CD14-positive monocyte (primary cell): ENCODE measurements at regions not wholly inside any gene's neighbourhood (a gene's known extent, or its start where the extent isn't known, plus 50 kb on each side); places are given as distances from the start of the nearest gene placed in this dataset.

Experiments used
- DNase-seq, 3 donors: peaks; one replicate each; pipeline ENCODE4 v3.0.0-alpha.2; 2011 to 2022
- H2AFZ ChIP-seq: 2 replicates; pipeline ENCODE4 v1.6.0; 2012; ENCODE audit warnings: mild to moderate bottlenecking, low read depth, low read length, inconsistent platforms; ENCODE audit not compliant: insufficient read depth, poor library complexity, severe bottlenecking
- H3K27ac ChIP-seq, 2 donors: 1 replicate in 1 of 2; 2 replicates in 1 of 2; pipeline ENCODE4 v1.5.1; 2012 to 2013; ENCODE audit warnings: low read length in 2 of 2, control low read depth in 1 of 2, inconsistent platforms in 1 of 2, low read depth in 1 of 2, mild to moderate bottlenecking in 1 of 2
- H3K27me3 ChIP-seq, 2 donors: one replicate each; pipeline versions ENCODE4 v1.6.0 to v1.6.1; 2011 to 2013; ENCODE audit warnings: low read length in 2 of 2; ENCODE audit not compliant: control insufficient read depth in 2 of 2, insufficient read depth in 2 of 2
- H3K36me3 ChIP-seq, 2 donors: replicated peaks in 1 of 2; 1 replicate in 1 of 2; 2 replicates in 1 of 2; pipeline versions ENCODE4 v1.5.1 to v1.6.1; 2012 to 2013; ENCODE audit warnings: low read length in 2 of 2, control low read depth in 1 of 2, inconsistent platforms in 1 of 2, mild to moderate bottlenecking in 1 of 2; ENCODE audit not compliant: insufficient read depth in 2 of 2, control insufficient read depth in 1 of 2
- H3K4me1 ChIP-seq, 2 donors: 1 replicate in 1 of 2; 2 replicates in 1 of 2; pipeline versions ENCODE4 v1.5.1 to v1.6.1; 2012 to 2013; ENCODE audit warnings: low read length in 2 of 2, control low read depth in 1 of 2, inconsistent platforms in 1 of 2, mild to moderate bottlenecking in 1 of 2, moderate library complexity in 1 of 2; ENCODE audit not compliant: insufficient read depth in 2 of 2, control insufficient read depth in 1 of 2
- H3K4me2 ChIP-seq: replicated peaks from 2 replicates; pipeline ENCODE3; 2012; ENCODE audit warnings: low read length, moderate library complexity, mild to moderate bottlenecking; ENCODE audit not compliant: poor library complexity, severe bottlenecking; ENCODE audit errors: extremely low read depth
- H3K4me3 ChIP-seq, 3 experiments: fragments of 200-600 bp in 1 of 3; sonication (generic) in 1 of 3; replicated peaks in 1 of 3; 1 replicate in 2 of 3; 2 replicates in 1 of 3; pipeline ENCODE4 v1.5.1; 2011 to 2013; ENCODE audit warnings: low read length in 3 of 3, mild to moderate bottlenecking in 3 of 3, control low read depth in 2 of 3, low read depth in 2 of 3, inconsistent platforms in 1 of 3, moderate library complexity in 1 of 3
- H3K79me2 ChIP-seq: 2 replicates; pipeline ENCODE4 v1.6.0; 2012; ENCODE audit warnings: mild to moderate bottlenecking, control low read depth, inconsistent platforms, low read length, moderate library complexity; ENCODE audit not compliant: insufficient read depth
- H3K9ac ChIP-seq: 2 replicates; pipeline ENCODE4 v1.6.0; 2017; ENCODE audit warnings: low read length, mild to moderate bottlenecking; ENCODE audit not compliant: insufficient read depth, poor library complexity, severe bottlenecking
- H3K9me3 ChIP-seq, 2 donors: replicated peaks in 1 of 2; 1 replicate in 1 of 2; 2 replicates in 1 of 2; pipeline versions ENCODE4 v1.5.1 to v1.6.1; 2012 to 2013; ENCODE audit warnings: low read length in 2 of 2, control low read depth in 1 of 2; ENCODE audit not compliant: control insufficient read depth in 1 of 2, insufficient read depth in 1 of 2
- H4K20me1 ChIP-seq: 2 replicates; pipeline ENCODE4 v1.6.0; 2012; ENCODE audit warnings: mild to moderate bottlenecking, low read length, control low read depth, moderate library complexity; ENCODE audit not compliant: insufficient read depth
- H3K27ac Mint-ChIP-seq, 7 donors: one replicate each; pipeline ENCODE4 v1.8.0; 2020; ENCODE audit warnings: mild to moderate bottlenecking in 7 of 7, mixed read lengths in 7 of 7, moderate library complexity in 6 of 7, inconsistent platforms in 2 of 7
- H3K27me3 Mint-ChIP-seq, 3 donors: one replicate each; pipeline ENCODE4 v1.8.0; 2021 to 2022; ENCODE audit warnings: low read depth in 3 of 3, mild to moderate bottlenecking in 3 of 3, mixed read lengths in 3 of 3, moderate library complexity in 3 of 3, inconsistent platforms in 1 of 3
- H3K36me3 Mint-ChIP-seq, 2 donors: one replicate each; pipeline ENCODE4 v1.8.0; 2020; ENCODE audit warnings: mixed read lengths in 2 of 2, inconsistent platforms in 1 of 2, mild to moderate bottlenecking in 1 of 2
- H3K4me1 Mint-ChIP-seq: one replicate; pipeline ENCODE4 v1.8.0; 2020; ENCODE audit warnings: mild to moderate bottlenecking, mixed read lengths
- H3K4me3 Mint-ChIP-seq, 2 donors: one replicate each; pipeline ENCODE4 v1.8.0; 2020; ENCODE audit warnings: mild to moderate bottlenecking in 2 of 2, mixed read lengths in 2 of 2, moderate library complexity in 1 of 2
- H3K9me3 Mint-ChIP-seq, 7 donors: one replicate each; pipeline ENCODE4 v1.8.0; 2020 to 2022; ENCODE audit warnings: mixed read lengths in 7 of 7, mild to moderate bottlenecking in 6 of 7, moderate library complexity in 6 of 7, inconsistent platforms in 2 of 7
- CTCF ChIP-seq: fragments of 200-600 bp; IDR thresholded peaks from one replicate; pipeline ENCODE4 v1.8.0; 2022; ENCODE audit warnings: antibody characterized with exemption, mild to moderate bottlenecking
- WGBS: methylation state at CpG from one replicate; pipeline ENCODE4 v1.1.5; 2013; ENCODE audit warnings: missing lambda C conversion rate; ENCODE audit not compliant: insufficient coverage; 5-methylcytosine and 5-hydroxymethylcytosine counted together
- intact Hi-C, 2 donors: fragments of 100-400 bp; cut with micrococcal nuclease; formaldehyde crosslinking; loops; one replicate each; pipeline versions ENCODE4 v1.15.0 to v1.15.1; 2023

GRCh38 chr14:57091030-57091608, 177.6 kb downstream of the EXOC5 start:
- TF ChIP-seq CTCF: no peak
- Mint-ChIP-seq H3K27me3 (no peaks in the 10 kb centered on the region), H3K4me1 (no peaks in the 10 kb centered on the region), H3K36me3 (no peaks in the 10 kb centered on the region), H3K4me3 (no peak overlapping the region), H3K9me3 (peaks cover 0 to 7% (median 2%) of the 10 kb centered on the region in 7 donors), H3K27ac (no peak overlapping the region)
- Histone ChIP-seq H2AFZ (no peak overlapping the region), H3K79me2 (no peaks in the 10 kb centered on the region), H3K4me2 (no peak overlapping the region), H3K4me1 (no peaks in the 10 kb centered on the region), H3K4me3 (no peak overlapping the region), H3K36me3 (no peaks in the 10 kb centered on the region), H3K9ac (no peak overlapping the region), H3K9me3 (peaks cover 0 to 8% of the 10 kb centered on the region in 2 donors), H3K27me3 (no peaks in the 10 kb centered on the region), H4K20me1 (no peaks in the 10 kb centered on the region), H3K27ac (no peak overlapping the region)
- DNase-seq: no peak
- intact Hi-C loops: no loop called here
- 69% methylated on average over 9 of the region's 13 CpGs for WGBS

- no peaks in the 10 kb centered on the region for H3K27me3 ChIP-seq
- no peak overlapping the region for H2AFZ ChIP-seq
- no peak overlapping the region for H3K4me3 Mint-ChIP-seq
- intact Hi-C loops: no loop called here
- no peaks in the 10 kb centered on the region for H3K79me2 ChIP-seq
- no peaks in the 10 kb centered on the region for H3K36me3 Mint-ChIP-seq
- H3K9ac ChIP-seq: no peak overlapping the region
- no peak for DNase-seq
- no peak overlapping the region for H3K4me3 ChIP-seq
- no peak overlapping the region for H3K4me2 ChIP-seq
- peaks cover 0 to 8% of the 10 kb centered on the region in 2 donors for H3K9me3 ChIP-seq
- H3K27ac Mint-ChIP-seq: no peak overlapping the region
- H3K27ac ChIP-seq: no peak overlapping the region
- H3K4me1 Mint-ChIP-seq: no peaks in the 10 kb centered on the region
- H3K36me3 ChIP-seq: no peaks in the 10 kb centered on the region
- no peak for TF ChIP-seq CTCF
- no peaks in the 10 kb centered on the region for H4K20me1 ChIP-seq
- H3K9me3 Mint-ChIP-seq: peaks cover 0 to 7% (median 2%) of the 10 kb centered on the region in 7 donors
- WGBS: 80% methylated on average over 1 of the region's 2 CpGs
- H3K27me3 Mint-ChIP-seq: no peaks in the 10 kb centered on the region
- no peaks in the 10 kb centered on the region for H3K4me1 ChIP-seq
Measured at GRCh38 chr14:57089901-57090300, 178.8 kb downstream of the EXOC5 start.
